Ovary (tissue), 3 donors: ENCODE measurements at regions not wholly inside any gene's neighbourhood (a gene's known extent, or its start where the extent isn't known, plus 50 kb on each side); places are given as distances from the start of the nearest gene placed in this dataset.

Experiments
- CTCF ChIP-seq, 3 donors: fragments of 450-650 bp in 2 of 3; fragments of 200-600 bp in 1 of 3; IDR thresholded peaks; one replicate each; pipeline versions ENCODE4 v1.5.1 to v1.8.0; 2016 to 2022; ENCODE audit warnings: antibody characterized with exemption in 3 of 3, mild to moderate bottlenecking in 1 of 3
- POLR2A ChIP-seq: fragments of 450-650 bp; IDR thresholded peaks from one replicate; pipeline ENCODE4 v1.6.1; 2017; ENCODE audit warnings: antibody characterized with exemption, mild to moderate bottlenecking, moderate library complexity
- donor health status: DM: no; HTN: no; CAD: no.

- no peak for TF ChIP-seq CTCF (IDR thresholded peaks at IDR 0.05)
- no peak for TF ChIP-seq POLR2A
Measured at GRCh38 chr7:57385668-57386067, 64.3 kb upstream of the ZNF716 start.
